ENCODE measurements at regions not wholly inside any gene's neighbourhood (a gene's known extent, or its start where the extent isn't known, plus 50 kb on each side); places are given as distances from the start of the nearest gene placed in this dataset.

GRCh38 chr3:44001072-44001471, 240.6 kb upstream of the TOPAZ1 start:
- DNase-seq, result no peak
- Mint-ChIP-seq H3K4me1 (peaks cover 32% of the 10 kb centered on the region), H3K27me3 (ENCODE audit: low read depth, poor library complexity) (peaks cover 51% of the 10 kb centered on the region), H3K27ac (no peak overlapping the region), H3K9me3 (peaks cover 4% of the 10 kb centered on the region), H3K36me3 (ENCODE audit: low read depth) (no peaks in the 10 kb centered on the region), H3K4me3 (no peak overlapping the region)
- TF ChIP-seq, protein P1, sequence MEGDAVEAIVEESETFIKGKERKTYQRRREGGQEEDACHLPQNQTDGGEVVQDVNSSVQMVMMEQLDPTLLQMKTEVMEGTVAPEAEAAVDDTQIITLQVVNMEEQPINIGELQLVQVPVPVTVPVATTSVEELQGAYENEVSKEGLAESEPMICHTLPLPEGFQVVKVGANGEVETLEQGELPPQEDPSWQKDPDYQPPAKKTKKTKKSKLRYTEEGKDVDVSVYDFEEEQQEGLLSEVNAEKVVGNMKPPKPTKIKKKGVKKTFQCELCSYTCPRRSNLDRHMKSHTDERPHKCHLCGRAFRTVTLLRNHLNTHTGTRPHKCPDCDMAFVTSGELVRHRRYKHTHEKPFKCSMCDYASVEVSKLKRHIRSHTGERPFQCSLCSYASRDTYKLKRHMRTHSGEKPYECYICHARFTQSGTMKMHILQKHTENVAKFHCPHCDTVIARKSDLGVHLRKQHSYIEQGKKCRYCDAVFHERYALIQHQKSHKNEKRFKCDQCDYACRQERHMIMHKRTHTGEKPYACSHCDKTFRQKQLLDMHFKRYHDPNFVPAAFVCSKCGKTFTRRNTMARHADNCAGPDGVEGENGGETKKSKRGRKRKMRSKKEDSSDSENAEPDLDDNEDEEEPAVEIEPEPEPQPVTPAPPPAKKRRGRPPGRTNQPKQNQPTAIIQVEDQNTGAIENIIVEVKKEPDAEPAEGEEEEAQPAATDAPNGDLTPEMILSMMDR (IDR thresholded peaks at IDR 0.05), result no peak

GRCh38 chr3:44003801-44004200, 237.9 kb upstream of the TOPAZ1 start:
- H3K27ac Mint-ChIP-seq, result no peak overlapping the region
- H3K36me3 Mint-ChIP-seq (ENCODE audit: low read depth), result no peaks in the 10 kb centered on the region
- no peak for DNase-seq
- peaks cover 4% of the 10 kb centered on the region for H3K9me3 Mint-ChIP-seq
- peaks cover 29% of the 10 kb centered on the region for H3K27me3 Mint-ChIP-seq (ENCODE audit: low read depth, poor library complexity)
- H3K4me3 Mint-ChIP-seq, result no peak overlapping the region
- H3K4me1 Mint-ChIP-seq, result peaks cover 5% of the 10 kb centered on the region
- TF ChIP-seq, protein P1 (IDR thresholded peaks at IDR 0.05), result no peak

DNA sequence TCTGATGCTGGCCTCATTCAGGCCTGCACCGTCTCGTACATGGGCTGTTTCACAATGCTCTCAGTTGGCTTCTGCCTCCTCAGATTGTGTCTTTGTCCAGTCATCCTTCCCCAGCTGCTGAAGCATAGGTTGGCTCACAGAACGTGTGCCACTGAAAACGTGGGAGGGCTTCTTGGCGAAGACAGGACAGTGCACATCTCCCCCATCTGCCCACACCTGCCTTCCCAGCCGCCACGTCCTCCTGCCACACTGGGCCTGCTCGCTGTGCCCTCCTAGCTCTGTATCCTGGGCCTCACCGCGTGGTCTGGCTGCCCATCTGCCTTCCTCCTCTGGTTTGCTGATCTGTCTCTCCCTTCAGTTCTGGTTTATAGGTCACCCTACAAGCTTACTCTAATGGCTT, 230.0 kb upstream of the TOPAZ1 start:
- H3K27ac Mint-ChIP-seq, result no peak overlapping the region
- TF ChIP-seq, protein P1 (IDR thresholded peaks at IDR 0.05), result no peak
- H3K4me1 Mint-ChIP-seq, result peaks cover 27% of the 10 kb centered on the region

GRCh38 chr3:44012160-44012899, 229.4 kb upstream of the TOPAZ1 start:
- peaks cover 15% of the 10 kb centered on the region for H3K27me3 Mint-ChIP-seq (ENCODE audit: low read depth, poor library complexity)
- H3K36me3 Mint-ChIP-seq (ENCODE audit: low read depth), result no peaks in the 10 kb centered on the region
- H3K9me3 Mint-ChIP-seq, result no peaks in the 10 kb centered on the region
- DNase-seq, result no peak
- no peak overlapping the region for H3K27ac Mint-ChIP-seq
- H3K4me1 Mint-ChIP-seq, result peaks cover 27% of the 10 kb centered on the region
- TF ChIP-seq, protein P1 (IDR thresholded peaks at IDR 0.05), result no peak
- no peak overlapping the region for H3K4me3 Mint-ChIP-seq

More for the DNA sequence above, 230.0 kb upstream of the TOPAZ1 start:
- H3K4me3 Mint-ChIP-seq, result no peak overlapping the region
- no peak for DNase-seq
- no peaks in the 10 kb centered on the region for H3K36me3 Mint-ChIP-seq (ENCODE audit: low read depth)
- no peaks in the 10 kb centered on the region for H3K9me3 Mint-ChIP-seq
- H3K27me3 Mint-ChIP-seq (ENCODE audit: low read depth, poor library complexity), result peaks cover 15% of the 10 kb centered on the region

DNA sequence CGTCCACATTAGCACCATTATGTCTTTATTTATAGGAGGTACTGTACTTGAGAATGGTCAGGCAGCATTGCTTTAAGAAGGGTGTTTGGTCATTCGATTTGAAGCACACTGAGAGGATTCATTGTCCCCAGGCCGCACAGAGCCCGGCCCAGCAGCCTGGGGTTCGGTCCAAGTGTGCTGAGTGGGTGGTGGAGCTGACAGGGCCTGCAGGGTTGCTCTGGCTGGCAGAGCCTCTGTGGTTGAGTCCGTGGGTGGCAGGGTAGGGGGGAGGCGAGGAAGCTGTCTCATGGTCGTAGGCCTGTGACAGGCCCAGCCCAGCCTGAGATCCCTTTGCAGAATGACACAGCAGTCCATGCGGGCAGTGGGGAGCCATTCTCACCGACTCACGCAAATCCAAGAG, 227.7 kb upstream of the TOPAZ1 start:
- DNase-seq, result no peak
- H3K36me3 Mint-ChIP-seq (ENCODE audit: low read depth), result no peaks in the 10 kb centered on the region
- H3K27ac Mint-ChIP-seq, result no peak overlapping the region

More for the DNA sequence above, 227.7 kb upstream of the TOPAZ1 start:
- no peak overlapping the region for H3K4me3 Mint-ChIP-seq
- H3K27me3 Mint-ChIP-seq (ENCODE audit: low read depth, poor library complexity), result peaks cover 13% of the 10 kb centered on the region
- no peaks in the 10 kb centered on the region for H3K9me3 Mint-ChIP-seq
- peaks cover 28% of the 10 kb centered on the region for H3K4me1 Mint-ChIP-seq
- TF ChIP-seq, protein P1 (IDR thresholded peaks at IDR 0.05), result no peak

Data from nephron progenitor cell (in vitro differentiated cells).